Aorta (tissue), 5 donors: ENCODE measurements at regions not wholly inside any gene's neighbourhood (a gene's known extent, or its start where the extent isn't known, plus 50 kb on each side); places are given as distances from the start of the nearest gene placed in this dataset.

Experiments
- ATAC-seq: fragments of 200-7000 bp; cut with Tn5 transposase; one replicate; pipeline ENCODE4 v1.9.1; 2022; ENCODE audit warnings: moderate library complexity; ENCODE audit not compliant: low FRiP score
- DNase-seq, 2 donors: peaks; one replicate each; pipeline ENCODE4 v3.0.0-alpha.2; 2020
- H3K27ac ChIP-seq, 2 donors: one replicate each; pipeline ENCODE4 v1.5.1; 2013; ENCODE audit warnings: low read length in 2 of 2, mild to moderate bottlenecking in 2 of 2, moderate library complexity in 2 of 2, control low read depth in 1 of 2, inconsistent platforms in 1 of 2, low read depth in 1 of 2
- H3K27me3 ChIP-seq, 2 donors: one replicate each; pipeline ENCODE4 v1.6.1; 2013; ENCODE audit warnings: control low read depth in 1 of 2, low read length in 1 of 2, mild to moderate bottlenecking in 1 of 2, moderate library complexity in 1 of 2; ENCODE audit not compliant: insufficient read depth in 2 of 2, control insufficient read depth in 1 of 2
- H3K36me3 ChIP-seq, 2 donors: one replicate each; pipeline ENCODE4 v1.6.1; 2013; ENCODE audit warnings: control low read depth in 1 of 2, low read length in 1 of 2, mild to moderate bottlenecking in 1 of 2; ENCODE audit not compliant: insufficient read depth in 2 of 2, control insufficient read depth in 1 of 2
- H3K4me1 ChIP-seq, 2 donors: one replicate each; pipeline ENCODE4 v1.6.1; 2013; ENCODE audit warnings: low read length in 2 of 2, control low read depth in 1 of 2, mild to moderate bottlenecking in 1 of 2, moderate library complexity in 1 of 2; ENCODE audit not compliant: insufficient read depth in 2 of 2, control insufficient read depth in 1 of 2
- H3K4me3 ChIP-seq, 2 donors: one replicate each; pipeline ENCODE4 v1.5.1; 2013; ENCODE audit warnings: low read length in 2 of 2, control low read depth in 1 of 2, mild to moderate bottlenecking in 1 of 2
- H3K9me3 ChIP-seq: one replicate; pipeline ENCODE4 v1.6.1; 2013; ENCODE audit warnings: mild to moderate bottlenecking, low read length; ENCODE audit not compliant: control insufficient read depth
- WGBS, 2 donors: extraction: QIAGEN DNeasy Blood & Tissue Kit; methylation state at CpG; one replicate each; pipeline ENCODE4 v1.1.7; 2013; 5-methylcytosine and 5-hydroxymethylcytosine counted together
- intact Hi-C, 2 donors: fragments of 100-400 bp; cut with DNase I; formaldehyde crosslinking; loops; one replicate each; pipeline versions ENCODE4 v1.14.2 to v1.15.0; 2022
- donor health status: healthy with polysubstance abuse.
- donor health status: Bipolar disorder and iron deficiency.
- donor health status: DM: no; HTN: no; CAD: no.
- donor health status: DM: no; HTN: no; CAD: no.
- donor health status: DM: yes; HTN: yes; CAD: no.

GRCh38 chr3:66904336-66904735 is 93.8 kb upstream of the KBTBD8 start:
- no peak overlapping the region for H3K4me3 ChIP-seq
- H3K27me3 ChIP-seq: peaks cover 0 to 2% of the 10 kb centered on the region in 2 donors
- no peaks in the 10 kb centered on the region for H3K36me3 ChIP-seq
- WGBS, 2 donors: 43 to 45% methylated on average over 2 of the region's 2 CpGs
- DNase-seq: no peak
- H3K27ac ChIP-seq: no peak overlapping the region
- H3K9me3 ChIP-seq: no peaks in the 10 kb centered on the region
- no peaks in the 10 kb centered on the region for H3K4me1 ChIP-seq
- ATAC-seq: no peak
- intact Hi-C loops: no loop called here

GRCh38 chr3:66904831-66905493 is 93.1 kb upstream of the KBTBD8 start:
- 12 to 16% methylated on average over 2 of the region's 2 CpGs for WGBS, 2 donors
- H3K4me3 ChIP-seq: no peak overlapping the region
- no peaks in the 10 kb centered on the region for H3K9me3 ChIP-seq
- ATAC-seq: no peak
- peaks cover 0 to 2% of the 10 kb centered on the region in 2 donors for H3K27me3 ChIP-seq
- no peaks in the 10 kb centered on the region for H3K36me3 ChIP-seq
- no peak overlapping the region for H3K27ac ChIP-seq
- intact Hi-C loops: no loop called here
- H3K4me1 ChIP-seq: no peaks in the 10 kb centered on the region
- no peak for DNase-seq

DNA sequence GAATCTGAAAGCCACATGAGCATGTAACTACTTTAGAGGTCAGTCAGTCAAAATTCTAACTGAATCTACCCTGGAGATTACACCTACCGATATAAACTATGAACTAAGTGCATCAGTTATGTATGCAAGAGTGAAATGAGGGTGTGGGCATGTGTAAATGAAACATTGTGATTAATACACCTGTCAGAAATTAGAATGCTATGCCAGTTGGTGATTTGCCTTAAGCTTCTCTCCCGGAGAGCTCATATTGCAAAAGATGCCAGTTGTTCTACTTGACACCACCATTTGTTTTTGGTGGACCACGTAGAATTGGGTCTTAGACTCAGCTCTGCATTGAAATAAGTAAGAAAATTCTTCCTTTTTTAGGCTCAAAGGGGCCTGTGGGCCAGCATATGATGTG is 91.0 kb upstream of the KBTBD8 start:
- no peak for ATAC-seq
- 66 to 76% methylated on average over 3 of the region's 3 CpGs for WGBS, 2 donors
- no peak overlapping the region for H3K4me3 ChIP-seq
- H3K27me3 ChIP-seq: no peaks in the 10 kb centered on the region
- no peak overlapping the region for H3K27ac ChIP-seq
- no peaks in the 10 kb centered on the region for H3K4me1 ChIP-seq
- no peak for DNase-seq
- intact Hi-C loops: no loop called here
- H3K9me3 ChIP-seq: no peaks in the 10 kb centered on the region
- H3K36me3 ChIP-seq: no peaks in the 10 kb centered on the region

DNA sequence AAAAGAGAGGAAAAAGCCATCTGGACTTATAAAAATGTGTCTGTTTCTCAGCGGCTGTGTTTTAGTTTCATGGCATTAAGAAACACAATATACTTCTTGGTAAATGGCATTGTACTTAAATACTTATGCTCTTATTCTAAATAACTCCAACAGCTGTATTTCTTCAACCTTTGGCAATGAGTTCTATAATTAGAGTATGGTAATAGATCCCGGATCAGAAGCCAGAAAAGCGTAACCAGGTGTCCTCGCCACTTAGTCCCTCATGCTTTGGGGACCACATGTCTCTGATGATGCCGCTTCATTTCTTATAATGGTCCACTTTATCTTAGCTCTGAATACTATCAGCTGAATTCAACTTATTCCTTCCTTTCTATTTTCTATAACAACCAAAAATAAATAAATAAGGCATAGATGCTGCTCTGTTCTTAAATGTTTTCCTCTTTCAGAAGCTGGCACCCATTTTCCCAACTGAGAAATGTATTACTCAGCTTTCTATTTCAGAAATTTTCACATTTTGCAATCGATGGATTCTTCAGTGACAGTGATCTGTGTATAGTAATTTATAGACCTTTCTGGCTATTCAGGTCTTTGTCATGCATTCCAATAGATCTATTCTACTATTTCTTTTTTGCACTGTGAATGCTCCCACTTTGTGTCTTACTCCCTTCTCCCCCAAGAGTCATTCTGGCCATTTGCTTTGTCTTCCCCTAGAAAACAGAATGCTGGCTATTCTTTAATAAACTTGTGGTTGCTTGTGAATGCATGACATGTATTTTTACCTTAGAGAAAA is 87.6 kb upstream of the KBTBD8 start:
- Histone ChIP-seq H3K9me3 (no peaks in the 10 kb centered on the region), H3K4me1 (no peaks in the 10 kb centered on the region), H3K36me3 (no peaks in the 10 kb centered on the region), H3K27ac (no peak overlapping the region), H3K4me3 (no peak overlapping the region), H3K27me3 (no peaks in the 10 kb centered on the region)
- intact Hi-C loops: no loop called here
- DNase-seq (no peak), ATAC-seq (no peak)
- 80 to 81% methylated on average over 6 of the region's 6 CpGs for WGBS, 2 donors

- no peak for ATAC-seq
- intact Hi-C loops: no loop called here
- Histone ChIP-seq H3K27me3 (no peaks in the 10 kb centered on the region), H3K9me3 (no peaks in the 10 kb centered on the region), H3K4me1 (no peaks in the 10 kb centered on the region), H3K4me3 (no peak overlapping the region), H3K27ac (no peak overlapping the region), H3K36me3 (no peaks in the 10 kb centered on the region)
- no peak for DNase-seq
Observed at GRCh38 chr3:66912306-66912705, 85.8 kb upstream of the KBTBD8 start.

GRCh38 chr3:66922058-66922457 is 76.0 kb upstream of the KBTBD8 start:
- H3K27ac ChIP-seq: no peak overlapping the region
- H3K4me3 ChIP-seq: no peak overlapping the region
- no peaks in the 10 kb centered on the region for H3K27me3 ChIP-seq
- no peaks in the 10 kb centered on the region for H3K4me1 ChIP-seq
- ATAC-seq (no peak), DNase-seq (no peak)
- no peaks in the 10 kb centered on the region for H3K9me3 ChIP-seq
- 81 to 89% methylated on average over 2 of the region's 2 CpGs for WGBS, 2 donors
- intact Hi-C loops: no loop called here
- no peaks in the 10 kb centered on the region for H3K36me3 ChIP-seq

DNA sequence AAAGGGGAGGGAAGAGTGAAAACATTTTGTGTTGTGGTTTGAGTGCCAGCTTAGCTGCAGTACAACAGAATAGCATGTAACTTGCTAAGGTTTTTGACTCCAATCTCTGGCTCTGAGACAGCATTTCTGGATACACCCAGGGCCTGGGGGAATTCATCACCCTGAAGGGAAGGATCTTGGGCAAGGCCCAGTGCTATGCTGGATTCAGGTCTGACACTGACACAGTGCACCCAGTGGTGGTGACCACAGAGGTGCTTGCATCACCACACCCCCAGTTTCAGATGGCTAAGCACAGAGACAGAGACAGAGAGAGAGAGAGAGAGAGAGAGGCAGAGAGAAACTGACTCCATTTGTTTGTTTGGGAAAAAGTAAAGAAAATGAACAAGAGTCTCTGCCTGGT is 74.1 kb upstream of the KBTBD8 start:
- no peaks in the 10 kb centered on the region for H3K27me3 ChIP-seq
- DNase-seq (no peak), ATAC-seq (no peak)
- no peaks in the 10 kb centered on the region for H3K4me1 ChIP-seq
- intact Hi-C loops: no loop called here
- no peaks in the 10 kb centered on the region for H3K9me3 ChIP-seq
- no peaks in the 10 kb centered on the region for H3K36me3 ChIP-seq
- no peak overlapping the region for H3K4me3 ChIP-seq
- H3K27ac ChIP-seq: no peak overlapping the region

DNA sequence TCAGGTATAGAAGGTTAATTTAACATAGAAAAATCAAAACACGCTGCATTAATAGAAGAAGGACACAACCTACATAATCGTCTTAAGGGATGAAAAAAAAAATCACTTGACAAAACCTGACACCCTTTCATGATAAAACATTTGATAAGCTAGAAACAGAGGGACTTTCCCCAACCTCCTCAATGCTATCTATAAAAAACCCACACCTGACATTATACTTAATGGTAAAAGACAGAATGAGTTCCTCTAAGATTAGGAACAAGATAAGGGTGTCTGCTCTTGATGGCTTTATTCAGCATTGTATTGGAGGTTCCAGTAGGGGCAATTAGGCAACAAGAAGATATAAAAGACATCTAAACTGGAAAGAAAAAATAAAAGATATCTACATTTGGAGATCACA is 69.9 kb upstream of the KBTBD8 start:
- H3K27me3 ChIP-seq: no peaks in the 10 kb centered on the region
- H3K9me3 ChIP-seq: no peaks in the 10 kb centered on the region
- intact Hi-C loops: no loop called here
- no peaks in the 10 kb centered on the region for H3K4me1 ChIP-seq
- DNase-seq: no peak
- ATAC-seq: no peak
- no peaks in the 10 kb centered on the region for H3K36me3 ChIP-seq
- H3K27ac ChIP-seq: no peak overlapping the region
- whole genome bisulfite sequencing, 2 donors: 69 to 73% methylated on average over 2 of the region's 2 CpGs
- no peak overlapping the region for H3K4me3 ChIP-seq

- Histone ChIP-seq H3K9me3 (no peaks in the 10 kb centered on the region), H3K27me3 (no peaks in the 10 kb centered on the region), H3K36me3 (no peaks in the 10 kb centered on the region), H3K27ac (no peak overlapping the region), H3K4me1 (no peaks in the 10 kb centered on the region), H3K4me3 (no peak overlapping the region)
- ATAC-seq (no peak), DNase-seq (no peak)
- intact Hi-C loops: no loop called here
- WGBS, 2 donors: 49 to 55% methylated on average over 5 of the region's 5 CpGs
Observed at GRCh38 chr3:66931291-66931690, 66.8 kb upstream of the KBTBD8 start.
